Midbrain (tissue), 1 donor: ENCODE measurements at regions not wholly inside any gene's neighbourhood (a gene's known extent, or its start where the extent isn't known, plus 50 kb on each side); places are given as distances from the start of the nearest gene placed in this dataset.

Experiments
- DNase-seq: peaks from one replicate; lab custom pipeline; 2025; lab: John Stamatoyannopoulos, UW

DNA sequence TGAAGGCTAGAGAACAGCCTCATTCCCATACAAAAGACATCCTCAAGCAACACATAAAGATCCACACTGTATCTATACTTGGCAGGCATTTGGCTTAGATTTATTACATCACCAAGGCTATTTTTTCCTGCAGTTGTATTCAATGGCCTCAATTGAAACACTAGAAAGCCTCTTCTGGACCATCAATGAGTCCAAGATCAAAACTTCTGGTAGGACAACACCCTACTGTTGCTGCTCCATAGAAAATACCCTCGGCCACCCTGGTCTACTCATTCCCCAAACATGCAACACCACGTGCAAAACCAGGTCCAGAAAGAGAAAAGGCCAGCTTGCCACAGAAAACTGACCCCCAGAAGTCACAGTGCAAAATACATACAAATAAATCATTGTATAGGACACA, 56.9 kb upstream of the CADM1 start:
- DNase-seq = no peak

DNA sequence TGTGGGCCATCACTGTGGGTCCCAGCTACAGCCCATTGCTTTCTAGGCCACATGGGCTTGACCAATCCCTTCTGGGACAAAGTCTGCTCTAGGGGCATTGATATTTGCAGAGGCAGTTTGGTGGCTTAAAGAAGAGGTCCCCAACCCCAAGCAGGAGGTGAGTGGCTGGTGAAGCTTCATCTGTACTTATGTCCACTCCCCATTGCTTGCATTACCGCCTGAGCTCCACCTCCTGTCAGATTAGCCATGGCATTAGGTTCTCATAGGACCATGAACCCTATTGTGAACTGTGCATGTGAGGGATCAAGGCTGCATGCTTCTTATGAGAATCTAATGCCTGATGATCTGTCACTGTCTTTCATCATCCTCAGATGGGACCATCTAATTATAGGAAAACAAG, 54.4 kb upstream of the CADM1 start:
- DNase-seq = no peak

DNA sequence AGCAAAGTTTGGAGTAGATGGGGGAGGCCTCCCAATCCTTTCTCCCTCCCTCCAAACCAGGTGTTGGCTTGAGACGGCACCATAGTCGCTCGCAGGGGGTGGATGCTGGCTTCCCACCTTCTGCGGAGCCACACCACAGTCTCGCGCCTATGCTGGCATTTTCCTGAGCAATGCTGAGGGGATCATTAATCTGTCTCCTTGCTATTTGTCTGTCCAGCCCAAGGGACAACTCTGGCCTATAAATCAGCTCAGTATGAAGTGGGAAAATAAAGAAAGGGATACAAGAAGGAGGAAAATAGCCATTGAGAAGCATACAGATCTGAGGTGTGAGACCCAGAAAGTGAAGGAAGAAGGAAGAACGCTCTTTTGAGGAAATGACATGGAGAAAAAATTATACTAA, 53.5 kb upstream of the CADM1 start:
- no peak for DNase-seq

DNA sequence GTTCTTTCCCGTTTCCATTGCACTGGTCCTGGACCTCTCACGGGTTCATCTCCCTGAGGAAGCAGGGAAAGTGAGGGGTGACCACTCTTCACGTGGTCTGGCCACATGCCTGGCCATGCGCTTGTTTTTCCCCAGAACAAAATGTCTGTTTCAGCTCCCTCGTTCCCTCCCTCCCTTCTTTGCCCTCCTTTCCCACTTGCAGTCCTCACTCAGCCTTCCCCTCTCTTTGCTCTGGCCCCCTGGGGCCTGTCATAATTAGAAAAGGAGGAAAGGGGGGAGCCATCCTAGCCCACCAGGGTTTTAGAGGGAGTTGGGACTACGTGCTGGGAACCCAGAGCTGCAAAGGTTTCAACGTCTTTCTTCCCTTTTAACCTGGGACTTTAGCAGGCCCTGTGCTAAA, 52.8 kb upstream of the CADM1 start:
- DNase-seq = no peak

DNA sequence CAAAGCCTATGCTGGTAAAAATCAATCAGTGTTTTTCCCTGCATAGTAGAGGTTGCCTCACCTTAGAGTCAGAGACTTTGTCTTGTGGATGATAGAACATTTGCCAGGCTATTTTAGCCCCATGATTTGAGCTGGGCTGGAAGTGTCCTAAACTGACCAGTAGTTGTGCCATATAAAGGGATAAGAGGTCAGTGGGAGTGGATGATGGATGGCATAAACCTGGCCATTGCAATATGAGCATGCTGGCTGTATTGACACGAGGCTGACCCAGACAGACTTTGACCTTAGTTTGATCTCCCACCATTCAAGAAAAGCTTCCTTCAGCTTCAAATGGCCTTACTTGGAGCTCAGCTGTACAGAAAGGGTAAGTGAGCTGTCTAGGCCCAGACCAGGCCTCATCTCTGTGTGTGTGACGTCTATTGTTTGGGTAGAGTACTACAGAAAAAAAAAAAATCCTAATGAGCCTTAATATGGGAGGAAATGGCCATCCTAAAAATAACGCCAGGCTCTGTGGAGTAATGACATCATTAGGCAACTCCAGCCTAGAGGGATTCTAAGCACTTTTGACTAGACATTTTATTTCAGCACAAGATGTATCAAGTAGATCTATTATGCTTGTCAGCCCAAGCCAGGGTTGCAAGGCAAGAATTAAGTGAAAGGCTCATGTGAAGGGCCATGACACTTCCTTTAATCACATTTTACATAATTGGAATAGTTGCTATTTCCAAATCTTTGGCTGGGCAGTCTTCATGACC, 51.3 kb upstream of the CADM1 start:
- DNase-seq = no peak
